Thoracic aorta (tissue), 2 donors: ENCODE measurements at regions not wholly inside any gene's neighbourhood (a gene's known extent, or its start where the extent isn't known, plus 50 kb on each side); places are given as distances from the start of the nearest gene placed in this dataset.

Source experiments
- ATAC-seq: fragments of 150-250 bp; one replicate; pipeline ENCODE4 v1.8.0; 2017; ENCODE audit warnings: low read depth; ENCODE audit not compliant: insufficient number of reproducible peaks, low FRiP score
- DNase-seq: peaks from one replicate; pipeline ENCODE4 v3.0.0-alpha.2; 2020; ENCODE audit warnings: low spot score
- H3K27ac ChIP-seq, 2 donors: fragments of 200-600 bp; sonication (generic); 1 replicate in 1 of 2; 2 replicates in 1 of 2; pipeline ENCODE4 v1.5.1; 2016; ENCODE audit warnings: mild to moderate bottlenecking in 2 of 2, moderate library complexity in 2 of 2
- H3K27me3 ChIP-seq: fragments of 200-600 bp; sonication (generic); replicated peaks from 2 replicates; pipeline ENCODE4 v1.6.0; 2016; ENCODE audit warnings: mild to moderate bottlenecking; ENCODE audit not compliant: insufficient read depth
- H3K36me3 ChIP-seq: fragments of 200-600 bp; sonication (generic); one replicate; pipeline ENCODE4 v1.5.1; 2016
- H3K4me1 ChIP-seq, 2 donors: fragments of 200-600 bp; sonication (generic); 1 replicate in 1 of 2; 2 replicates in 1 of 2; pipeline versions ENCODE4 v1.5.1 to v1.6.0; 2016; ENCODE audit warnings: low read depth in 2 of 2, mild to moderate bottlenecking in 1 of 2; ENCODE audit not compliant: control insufficient read depth in 1 of 2
- H3K4me3 ChIP-seq: fragments of 200-600 bp; sonication (generic); 2 replicates; pipeline ENCODE4 v1.5.1; 2016; ENCODE audit warnings: mild to moderate bottlenecking
- H3K9me3 ChIP-seq: fragments of 200-600 bp; sonication (generic); 2 replicates; pipeline ENCODE4 v1.5.1; 2016
- CTCF ChIP-seq: fragments of 200-600 bp; sonication (generic); IDR thresholded peaks from one replicate; pipeline ENCODE4 v1.5.1; 2019; ENCODE audit warnings: antibody characterized with exemption

DNA sequence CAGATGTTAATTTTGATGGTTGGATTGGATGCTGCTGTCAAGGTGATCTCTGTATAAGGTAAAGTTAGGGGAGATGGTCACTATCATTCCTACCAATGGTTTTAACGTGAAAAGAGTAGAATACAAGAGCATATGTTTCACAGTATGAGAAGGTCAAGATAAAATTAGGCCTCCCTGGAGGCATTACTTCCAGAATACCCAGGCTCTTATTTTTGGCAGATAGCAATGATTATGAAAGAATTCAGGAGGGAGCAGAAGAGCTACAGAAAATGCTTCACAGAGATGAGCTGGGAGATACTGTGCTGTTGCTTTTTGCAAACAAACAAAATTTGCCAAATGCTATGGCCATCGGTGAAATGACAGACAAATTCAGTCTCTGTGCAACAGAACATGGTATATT is 547.5 kb upstream of the SPRY2 start:
- Histone ChIP-seq H3K9me3 (no peaks in the 10 kb centered on the region), H3K4me1 (no peaks in the 10 kb centered on the region), H3K27ac (no peak overlapping the region), H3K36me3 (no peaks in the 10 kb centered on the region), H3K4me3 (no peak overlapping the region), H3K27me3 (no peaks in the 10 kb centered on the region)
- DNase-seq (no peak), ATAC-seq (no peak)
- no peak for TF ChIP-seq CTCF

DNA sequence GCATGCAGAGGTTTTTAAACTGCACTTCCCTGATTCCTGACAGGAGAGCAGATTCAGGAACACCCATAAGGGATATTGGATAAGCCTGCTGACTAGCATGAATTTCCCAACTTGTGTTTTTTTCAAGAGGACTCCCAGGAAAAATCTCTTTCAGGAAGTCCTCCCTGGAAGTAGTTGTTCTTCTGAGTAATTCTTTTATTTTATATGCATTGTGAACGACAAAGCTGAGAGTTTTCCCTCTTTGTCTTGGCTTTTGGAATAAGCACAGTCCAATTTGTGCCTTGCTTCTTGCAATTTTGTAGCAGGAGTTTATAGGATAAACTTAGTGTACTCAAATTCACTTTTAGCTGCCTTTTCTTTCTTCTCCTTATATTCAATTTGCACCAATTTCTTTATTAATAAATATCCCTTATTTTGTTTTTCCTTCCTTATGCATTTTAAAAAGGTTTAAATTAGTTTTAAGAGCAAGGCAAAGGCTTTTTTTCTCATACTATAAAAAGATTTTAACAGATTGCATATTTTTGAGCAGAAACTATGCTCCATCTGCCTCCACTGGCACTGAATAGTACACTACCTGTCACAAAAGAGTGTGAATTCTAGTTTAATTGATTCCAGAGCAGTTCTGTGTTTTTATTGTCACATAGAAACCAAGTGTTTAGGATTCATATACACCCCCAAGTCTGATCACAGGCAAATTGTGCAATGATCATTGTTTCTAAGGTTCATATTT is 543.3 kb upstream of the SPRY2 start:
- H3K9me3 ChIP-seq, result no peaks in the 10 kb centered on the region
- TF ChIP-seq CTCF, result no peak
- no peaks in the 10 kb centered on the region for H3K27me3 ChIP-seq
- no peaks in the 10 kb centered on the region for H3K36me3 ChIP-seq
- no peak overlapping the region for H3K27ac ChIP-seq
- no peak for ATAC-seq
- no peak for DNase-seq
- no peaks in the 10 kb centered on the region for H3K4me1 ChIP-seq
- no peak overlapping the region for H3K4me3 ChIP-seq

DNA sequence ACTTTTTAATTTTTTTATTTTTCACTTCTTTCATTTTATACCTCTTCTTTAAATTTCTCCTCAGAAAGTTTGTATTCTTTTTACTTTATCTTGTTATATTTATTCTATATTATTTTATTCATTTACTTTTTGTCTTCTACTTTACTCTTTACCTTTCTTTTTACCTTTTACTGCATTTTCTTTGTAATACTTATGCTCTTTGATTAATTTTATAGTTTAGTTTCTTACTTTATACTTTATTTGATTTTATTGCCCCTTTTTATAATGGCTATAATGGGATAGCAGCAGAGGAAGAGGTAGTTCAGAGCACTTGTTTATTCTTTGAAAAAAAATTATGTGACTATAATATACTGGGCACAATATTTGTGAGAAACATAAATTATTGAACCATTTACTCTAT is 542.6 kb upstream of the SPRY2 start:
- DNase-seq, result no peak
- no peak overlapping the region for H3K27ac ChIP-seq
- H3K36me3 ChIP-seq, result no peaks in the 10 kb centered on the region
- no peak for TF ChIP-seq CTCF
- H3K27me3 ChIP-seq, result no peaks in the 10 kb centered on the region
- no peak overlapping the region for H3K4me3 ChIP-seq
- no peaks in the 10 kb centered on the region for H3K9me3 ChIP-seq
- ATAC-seq, result no peak
- no peaks in the 10 kb centered on the region for H3K4me1 ChIP-seq

GRCh38 chr13:80881942-80882445 is 541.1 kb upstream of the SPRY2 start:
- no peak for TF ChIP-seq CTCF
- H3K9me3 ChIP-seq, result no peaks in the 10 kb centered on the region
- no peak overlapping the region for H3K4me3 ChIP-seq
- H3K27me3 ChIP-seq, result no peaks in the 10 kb centered on the region
- H3K4me1 ChIP-seq, result no peaks in the 10 kb centered on the region
- no peak overlapping the region for H3K27ac ChIP-seq
- no peaks in the 10 kb centered on the region for H3K36me3 ChIP-seq
- no peak for DNase-seq
- ATAC-seq, result no peak

DNA sequence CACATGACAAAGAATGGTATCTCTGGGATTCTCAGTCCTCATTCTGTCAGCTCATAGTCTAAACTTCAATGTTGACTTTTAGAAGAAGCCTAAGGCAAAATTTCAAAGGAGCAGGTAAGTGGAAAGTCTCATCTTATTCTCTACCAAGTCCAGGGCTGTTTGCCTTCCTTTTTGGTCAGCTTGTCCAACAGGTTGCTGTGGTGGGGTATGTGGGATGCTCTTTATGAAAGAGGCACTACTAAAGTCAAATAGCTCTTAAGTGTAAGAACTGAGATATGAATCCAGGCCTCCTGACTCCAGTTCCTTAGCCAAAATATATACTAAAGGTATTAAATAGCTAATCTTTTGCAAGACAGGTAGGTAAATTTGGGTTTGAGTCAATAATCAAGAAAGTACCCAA is 540.6 kb upstream of the SPRY2 start:
- no peak overlapping the region for H3K27ac ChIP-seq
- no peaks in the 10 kb centered on the region for H3K4me1 ChIP-seq
- no peaks in the 10 kb centered on the region for H3K9me3 ChIP-seq
- H3K27me3 ChIP-seq, result no peaks in the 10 kb centered on the region
- no peaks in the 10 kb centered on the region for H3K36me3 ChIP-seq
- ATAC-seq, result no peak
- no peak for TF ChIP-seq CTCF
- H3K4me3 ChIP-seq, result no peak overlapping the region
- no peak for DNase-seq
